Ishikawa (cell line): ENCODE measurements at regions not wholly inside any gene's neighbourhood (a gene's known extent, or its start where the extent isn't known, plus 50 kb on each side); places are given as distances from the start of the nearest gene placed in this dataset.

ENCODE experiments used
- TCF12 ChIP-seq: IDR thresholded peaks from 2 replicates; pipeline ENCODE4 v1.6.1; 2012; ENCODE audit warnings: low read depth
- TEAD4 ChIP-seq: IDR thresholded peaks from 2 replicates; pipeline ENCODE4 v1.6.1; 2012
- YY1 ChIP-seq: IDR thresholded peaks from 2 replicates; pipeline ENCODE4 v1.6.1; 2012; ENCODE audit warnings: low read depth
- TF ChIP-seq, protein P1 (sequence below): IDR thresholded peaks from 2 replicates; pipeline ENCODE4 v1.6.1; 2012
- TF ChIP-seq, protein P2 (sequence below): IDR thresholded peaks from 2 replicates; pipeline ENCODE4 v1.6.1; 2012
- TF ChIP-seq, protein P3 (sequence below): IDR thresholded peaks from 2 replicates; pipeline ENCODE4 v1.6.1; 2012; ENCODE audit warnings: low read depth, mild to moderate bottlenecking

- TF ChIP-seq, protein P1, sequence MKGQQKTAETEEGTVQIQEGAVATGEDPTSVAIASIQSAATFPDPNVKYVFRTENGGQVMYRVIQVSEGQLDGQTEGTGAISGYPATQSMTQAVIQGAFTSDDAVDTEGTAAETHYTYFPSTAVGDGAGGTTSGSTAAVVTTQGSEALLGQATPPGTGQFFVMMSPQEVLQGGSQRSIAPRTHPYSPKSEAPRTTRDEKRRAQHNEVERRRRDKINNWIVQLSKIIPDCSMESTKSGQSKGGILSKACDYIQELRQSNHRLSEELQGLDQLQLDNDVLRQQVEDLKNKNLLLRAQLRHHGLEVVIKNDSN = no peak
- TF ChIP-seq YY1 = no peak
- no peak for TF ChIP-seq TCF12
- TF ChIP-seq, protein P2, sequence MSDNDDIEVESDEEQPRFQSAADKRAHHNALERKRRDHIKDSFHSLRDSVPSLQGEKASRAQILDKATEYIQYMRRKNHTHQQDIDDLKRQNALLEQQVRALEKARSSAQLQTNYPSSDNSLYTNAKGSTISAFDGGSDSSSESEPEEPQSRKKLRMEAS = no peak
- no peak for TF ChIP-seq TEAD4
- TF ChIP-seq, protein P3, sequence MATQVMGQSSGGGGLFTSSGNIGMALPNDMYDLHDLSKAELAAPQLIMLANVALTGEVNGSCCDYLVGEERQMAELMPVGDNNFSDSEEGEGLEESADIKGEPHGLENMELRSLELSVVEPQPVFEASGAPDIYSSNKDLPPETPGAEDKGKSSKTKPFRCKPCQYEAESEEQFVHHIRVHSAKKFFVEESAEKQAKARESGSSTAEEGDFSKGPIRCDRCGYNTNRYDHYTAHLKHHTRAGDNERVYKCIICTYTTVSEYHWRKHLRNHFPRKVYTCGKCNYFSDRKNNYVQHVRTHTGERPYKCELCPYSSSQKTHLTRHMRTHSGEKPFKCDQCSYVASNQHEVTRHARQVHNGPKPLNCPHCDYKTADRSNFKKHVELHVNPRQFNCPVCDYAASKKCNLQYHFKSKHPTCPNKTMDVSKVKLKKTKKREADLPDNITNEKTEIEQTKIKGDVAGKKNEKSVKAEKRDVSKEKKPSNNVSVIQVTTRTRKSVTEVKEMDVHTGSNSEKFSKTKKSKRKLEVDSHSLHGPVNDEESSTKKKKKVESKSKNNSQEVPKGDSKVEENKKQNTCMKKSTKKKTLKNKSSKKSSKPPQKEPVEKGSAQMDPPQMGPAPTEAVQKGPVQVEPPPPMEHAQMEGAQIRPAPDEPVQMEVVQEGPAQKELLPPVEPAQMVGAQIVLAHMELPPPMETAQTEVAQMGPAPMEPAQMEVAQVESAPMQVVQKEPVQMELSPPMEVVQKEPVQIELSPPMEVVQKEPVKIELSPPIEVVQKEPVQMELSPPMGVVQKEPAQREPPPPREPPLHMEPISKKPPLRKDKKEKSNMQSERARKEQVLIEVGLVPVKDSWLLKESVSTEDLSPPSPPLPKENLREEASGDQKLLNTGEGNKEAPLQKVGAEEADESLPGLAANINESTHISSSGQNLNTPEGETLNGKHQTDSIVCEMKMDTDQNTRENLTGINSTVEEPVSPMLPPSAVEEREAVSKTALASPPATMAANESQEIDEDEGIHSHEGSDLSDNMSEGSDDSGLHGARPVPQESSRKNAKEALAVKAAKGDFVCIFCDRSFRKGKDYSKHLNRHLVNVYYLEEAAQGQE = no peak
Observed at GRCh38 chr2:143819764-143820163, 690.5 kb downstream of the ARHGAP15 start.
